Fibroblast of skin of left quadriceps (primary cell): ENCODE measurements at regions not wholly inside any gene's neighbourhood (a gene's known extent, or its start where the extent isn't known, plus 50 kb on each side); places are given as distances from the start of the nearest gene placed in this dataset.
"Not testable (repeated sequence)": the region's sequence is repeated elsewhere in the genome, so short reads cannot be mapped to it uniquely, and the experiment has no call there.

Experiments
- DNase-seq, 2 experiments: peaks; one replicate each; pipeline ENCODE4 v3.0.0-alpha.2; 2013; ENCODE audit warnings: low read depth in 2 of 2

GRCh38 chr16:66023481-66023880 is 343.0 kb upstream of the CDH5 start:
- DNase-seq = no peak

GRCh38 chr16:66020642-66021041 is 345.8 kb upstream of the CDH5 start:
- DNase-seq = no peak

GRCh38 chr16:66020046-66020445 is 346.4 kb upstream of the CDH5 start:
- DNase-seq = peak in 1 of 2 experiments; percentile 8

GRCh38 chr16:66019502-66019901 is 347.0 kb upstream of the CDH5 start:
- not testable (repeated sequence) for DNase-seq

DNA sequence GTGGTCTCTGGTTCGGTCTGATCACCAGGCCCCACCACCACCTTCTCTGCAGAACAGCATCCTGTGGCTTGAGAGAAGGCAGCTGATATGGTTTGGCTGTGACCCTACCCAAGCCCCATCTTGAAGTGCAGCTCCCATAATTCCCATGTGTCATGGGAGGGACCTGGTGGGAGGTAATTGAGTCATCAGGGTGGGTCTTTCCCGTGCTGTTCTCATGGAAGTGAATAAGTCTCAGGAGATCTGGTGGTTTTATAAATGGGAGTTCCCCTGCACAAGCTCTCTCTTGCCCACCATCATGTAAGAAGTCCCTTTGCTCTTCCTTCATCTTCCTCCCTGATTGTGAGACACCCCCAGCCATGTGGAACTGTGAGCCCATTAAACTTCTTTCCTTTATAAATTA is 352.3 kb upstream of the CDH5 start:
- no peak for DNase-seq

- DNase-seq = no peak
Observed at GRCh38 chr16:66013486-66013885, 353.0 kb upstream of the CDH5 start.

DNA sequence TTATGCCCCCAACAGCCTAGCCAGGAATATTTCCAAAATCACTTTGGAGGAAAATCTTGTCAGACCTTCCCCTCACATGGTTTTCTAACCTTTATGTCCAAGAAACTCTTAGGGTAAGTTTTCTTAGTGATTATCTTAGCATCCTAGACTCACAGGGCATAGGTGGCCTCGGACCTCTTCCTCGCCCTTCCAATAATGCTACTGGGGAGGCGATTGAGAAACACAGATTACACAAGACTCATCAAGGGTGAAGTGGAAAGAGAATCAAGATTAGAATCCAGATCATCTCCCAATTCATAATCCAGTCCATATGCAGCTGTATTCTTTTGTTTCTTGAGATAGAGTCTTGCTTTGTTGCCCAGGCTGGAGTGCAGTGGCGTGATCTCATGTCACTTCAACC is 358.4 kb upstream of the CDH5 start:
- DNase-seq = no peak

DNA sequence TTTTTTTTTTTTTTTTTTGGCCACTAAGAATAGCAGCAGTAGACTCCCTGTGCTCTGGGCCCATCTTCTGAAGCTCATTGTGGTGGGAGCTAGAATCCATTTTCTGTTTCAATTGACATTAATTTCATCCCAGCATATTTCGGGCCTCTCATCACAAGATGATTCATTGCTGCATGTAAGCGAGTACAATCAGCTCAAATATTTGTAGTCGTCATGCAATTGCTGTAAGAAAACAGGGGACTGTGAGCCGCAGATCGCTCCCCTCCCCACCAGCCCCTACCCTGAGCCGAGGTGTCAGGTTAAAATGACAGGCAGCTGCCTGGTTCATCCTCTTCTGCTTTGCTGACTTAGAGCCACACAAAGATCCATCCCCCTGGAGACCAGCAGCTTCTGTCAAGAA is 358.8 kb upstream of the CDH5 start:
- peak; percentile 94 for DNase-seq

DNA sequence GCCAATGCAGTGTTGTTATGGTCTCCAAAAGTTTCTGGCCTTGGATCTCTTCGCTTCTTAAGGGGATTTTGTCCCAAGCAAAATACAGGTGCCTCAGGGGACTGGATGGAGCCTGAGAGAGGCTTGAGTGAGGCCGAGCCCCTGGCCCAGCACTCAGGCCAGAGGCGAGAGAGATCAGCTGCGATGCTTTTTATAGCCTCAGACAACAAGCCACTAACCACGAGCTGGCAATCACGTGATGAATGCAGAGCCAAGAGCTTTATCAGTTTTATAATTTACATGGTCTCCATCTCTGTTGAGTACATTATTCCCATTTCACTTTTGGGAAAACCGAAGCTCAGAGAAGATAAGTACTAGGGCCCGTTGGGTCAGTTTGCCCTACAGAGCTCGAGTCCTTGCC is 360.0 kb upstream of the CDH5 start:
- no peak for DNase-seq

DNA sequence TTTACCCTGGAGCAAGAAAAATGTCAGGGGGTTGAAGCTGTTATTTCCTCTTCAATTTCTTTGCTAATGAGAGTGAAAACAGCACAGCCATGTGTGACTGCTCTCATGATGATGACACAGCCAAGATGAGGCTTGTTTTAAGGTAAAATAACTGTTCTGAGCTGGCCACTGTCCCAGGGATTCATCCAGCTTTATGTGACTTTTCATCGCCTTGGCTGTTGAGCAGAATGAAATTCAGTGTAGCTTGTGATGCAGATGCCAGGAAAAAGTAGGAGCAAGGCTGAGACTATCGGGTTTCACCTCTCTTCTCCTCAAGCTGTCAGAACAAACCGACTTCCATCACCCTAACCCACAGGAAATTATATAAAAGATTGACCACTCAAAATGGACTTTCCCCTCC is 361.8 kb upstream of the CDH5 start:
- DNase-seq = peak; percentile 77 to 82

DNA sequence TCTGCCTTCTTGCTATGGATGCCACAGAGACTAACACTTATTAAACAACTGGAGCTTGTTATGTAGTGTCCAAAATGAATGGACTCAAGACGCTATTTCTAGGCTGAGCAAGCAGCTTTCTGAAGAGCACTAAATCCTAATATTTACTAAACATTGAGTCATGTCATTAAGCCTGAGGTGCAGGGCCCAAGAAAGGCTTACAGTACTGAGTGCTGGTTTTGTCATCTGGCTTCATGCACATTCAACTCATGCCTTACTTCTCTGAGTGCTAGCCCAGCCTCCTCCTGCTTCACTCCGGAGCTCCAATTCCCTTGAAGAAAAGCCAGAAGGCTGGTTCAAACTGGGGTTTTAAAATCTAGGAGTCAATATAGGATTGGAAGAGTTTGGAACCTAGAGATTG is 363.3 kb upstream of the CDH5 start:
- peak in 1 of 2 experiments; percentile 20 for DNase-seq

DNA sequence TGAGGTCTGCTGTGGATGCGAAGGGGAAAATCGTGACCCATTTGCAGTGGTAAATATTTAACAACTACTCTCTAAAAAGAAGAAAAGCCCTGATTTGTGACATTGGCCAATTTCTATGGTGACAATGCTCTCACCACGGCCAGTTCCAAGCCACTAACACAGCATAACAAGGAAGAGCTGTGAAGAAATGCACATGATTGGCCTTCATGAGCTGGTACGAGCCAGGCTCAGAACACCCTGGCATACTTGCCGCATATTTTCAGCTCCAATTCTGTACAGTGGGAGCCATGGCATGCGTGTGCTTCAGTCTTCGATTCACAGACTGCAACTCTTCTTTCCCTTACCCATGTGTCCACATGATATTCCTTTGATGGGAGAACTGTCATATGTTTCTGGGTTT is 363.9 kb upstream of the CDH5 start:
- no peak for DNase-seq

- no peak for DNase-seq
Observed at GRCh38 chr16:66001432-66001831, 365.1 kb upstream of the CDH5 start.

DNA sequence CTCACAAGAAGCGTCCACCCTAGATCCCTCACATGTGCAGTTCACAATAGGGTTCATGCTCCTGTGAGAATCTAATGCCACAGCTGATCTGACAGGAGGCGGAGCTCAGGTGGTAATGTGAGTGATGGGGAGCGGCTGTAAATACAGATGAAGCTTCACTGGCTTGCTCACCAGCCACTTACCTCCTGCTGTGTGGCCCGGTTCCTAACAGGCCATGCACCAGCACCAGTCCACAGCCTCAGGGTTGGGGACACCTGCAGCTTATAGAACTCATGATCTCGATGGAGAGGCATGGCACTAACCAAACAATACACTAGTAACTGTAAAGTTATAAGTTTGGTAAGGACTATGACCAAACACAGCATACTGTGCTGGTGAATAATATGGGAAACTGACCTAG is 368.0 kb upstream of the CDH5 start:
- DNase-seq = no peak

- DNase-seq = peak in 1 of 2 experiments; percentile 10
Observed at GRCh38 chr16:65994291-65994690, 372.2 kb upstream of the CDH5 start.

GRCh38 chr16:65991149-65991701 is 375.3 kb upstream of the CDH5 start:
- DNase-seq = no peak

GRCh38 chr16:65989861-65990604 is 376.5 kb upstream of the CDH5 start:
- no peak for DNase-seq

GRCh38 chr16:65988024-65988595 is 378.4 kb upstream of the CDH5 start:
- no peak for DNase-seq

DNA sequence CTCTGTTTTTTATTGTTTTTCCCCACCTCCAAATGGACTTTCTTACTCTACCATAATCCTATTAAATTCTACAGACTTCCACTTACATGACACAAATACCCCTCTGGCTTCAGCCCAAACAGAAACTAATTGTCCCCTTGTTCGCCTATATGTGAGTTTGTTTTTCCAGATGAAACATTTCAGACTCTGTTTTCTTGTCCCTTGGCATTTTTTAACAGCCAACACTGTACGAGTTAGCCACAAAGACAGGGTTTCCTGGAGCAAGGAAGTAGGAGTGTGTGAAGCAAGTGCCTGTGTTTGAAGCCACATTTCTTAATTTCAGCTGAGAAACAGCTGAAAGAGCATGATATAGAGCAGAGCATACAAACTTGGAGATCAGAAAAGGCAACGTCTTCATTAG is 382.2 kb upstream of the CDH5 start:
- DNase-seq = no peak

DNA sequence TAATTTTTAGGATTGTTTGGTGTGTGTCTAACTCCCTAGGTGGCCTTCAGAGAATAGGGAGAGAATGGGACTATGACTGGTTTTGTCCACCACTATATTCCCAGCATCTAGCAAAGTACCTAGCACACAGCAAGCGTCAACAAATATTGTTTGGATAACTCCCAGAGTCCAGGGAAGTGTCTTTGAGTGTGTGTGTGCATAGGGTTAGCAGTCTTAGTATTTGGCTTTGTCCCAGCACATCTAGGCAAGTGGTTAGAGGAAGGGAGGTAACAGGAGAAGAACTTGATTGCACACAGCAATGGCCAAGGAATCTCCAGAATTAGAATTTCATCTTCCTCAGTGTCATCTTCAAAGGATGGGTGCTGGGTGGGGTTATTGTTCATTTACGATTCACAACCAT is 385.4 kb upstream of the CDH5 start:
- no peak for DNase-seq

- peak; percentile 65 to 67 for DNase-seq
Observed at GRCh38 chr16:65975049-65975708, 391.3 kb upstream of the CDH5 start.

- peak in 1 of 2 experiments; percentile 21 for DNase-seq
Observed at GRCh38 chr16:65967376-65967775, 399.1 kb upstream of the CDH5 start.

- no peak for DNase-seq
Observed at GRCh38 chr16:65965628-65966027, 400.9 kb upstream of the CDH5 start.
